Neural progenitor cell (in vitro differentiated cells): ENCODE measurements at regions not wholly inside any gene's neighbourhood (a gene's known extent, or its start where the extent isn't known, plus 50 kb on each side); places are given as distances from the start of the nearest gene placed in this dataset.

Source experiments
- EZH2 ChIP-seq: fragments of 200-600 bp; sonication (generic); IDR thresholded peaks from 2 replicates; pipeline ENCODE4 v1.6.1; 2017; ENCODE audit warnings: antibody characterized with exemption, mild to moderate bottlenecking, moderate library complexity
- EZH2phosphoT487 ChIP-seq: fragments of 200-600 bp; sonication (generic); IDR thresholded peaks from 2 replicates; pipeline ENCODE4 v1.6.1; 2017; ENCODE audit warnings: antibody characterized with exemption
- TF ChIP-seq, protein P1 (sequence below): fragments of 200-600 bp; sonication (generic); IDR thresholded peaks from 2 replicates; pipeline ENCODE4 v1.5.1; 2017; ENCODE audit warnings: antibody characterized with exemption, mild to moderate bottlenecking

DNA sequence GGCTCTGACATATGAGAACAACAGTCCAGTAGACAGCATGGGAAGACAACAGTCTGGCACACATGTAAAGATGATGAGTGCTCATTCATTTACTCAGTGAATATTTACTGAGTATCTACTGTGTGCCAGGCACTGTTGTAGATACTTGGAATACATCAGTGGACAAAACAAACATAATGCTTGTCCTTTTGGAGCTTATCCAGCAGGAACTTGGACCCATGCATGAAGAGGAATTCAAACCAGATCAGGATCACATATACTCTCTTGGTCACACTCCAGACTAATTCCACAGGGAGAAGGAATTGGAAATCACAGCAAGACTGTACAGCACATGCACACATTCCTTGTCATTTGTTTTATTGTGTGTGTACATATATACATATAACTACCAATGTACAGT lies 217.6 kb upstream of the TTC29 start:
- TF ChIP-seq, protein P1, sequence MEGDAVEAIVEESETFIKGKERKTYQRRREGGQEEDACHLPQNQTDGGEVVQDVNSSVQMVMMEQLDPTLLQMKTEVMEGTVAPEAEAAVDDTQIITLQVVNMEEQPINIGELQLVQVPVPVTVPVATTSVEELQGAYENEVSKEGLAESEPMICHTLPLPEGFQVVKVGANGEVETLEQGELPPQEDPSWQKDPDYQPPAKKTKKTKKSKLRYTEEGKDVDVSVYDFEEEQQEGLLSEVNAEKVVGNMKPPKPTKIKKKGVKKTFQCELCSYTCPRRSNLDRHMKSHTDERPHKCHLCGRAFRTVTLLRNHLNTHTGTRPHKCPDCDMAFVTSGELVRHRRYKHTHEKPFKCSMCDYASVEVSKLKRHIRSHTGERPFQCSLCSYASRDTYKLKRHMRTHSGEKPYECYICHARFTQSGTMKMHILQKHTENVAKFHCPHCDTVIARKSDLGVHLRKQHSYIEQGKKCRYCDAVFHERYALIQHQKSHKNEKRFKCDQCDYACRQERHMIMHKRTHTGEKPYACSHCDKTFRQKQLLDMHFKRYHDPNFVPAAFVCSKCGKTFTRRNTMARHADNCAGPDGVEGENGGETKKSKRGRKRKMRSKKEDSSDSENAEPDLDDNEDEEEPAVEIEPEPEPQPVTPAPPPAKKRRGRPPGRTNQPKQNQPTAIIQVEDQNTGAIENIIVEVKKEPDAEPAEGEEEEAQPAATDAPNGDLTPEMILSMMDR = no peak
- no peak for TF ChIP-seq EZH2
- TF ChIP-seq EZH2phosphoT487 = no peak
